IMR-90 (cell line): ENCODE measurements at regions not wholly inside any gene's neighbourhood (a gene's known extent, or its start where the extent isn't known, plus 50 kb on each side); places are given as distances from the start of the nearest gene placed in this dataset.

Experiments used
- CEBPB ChIP-seq: IDR thresholded peaks from 2 replicates; pipeline ENCODE4 v1.6.1; 2012; ENCODE audit warnings: low read depth, low read length, improper control_type of control experiment
- CHD1 ChIP-seq: IDR thresholded peaks from 2 replicates; pipeline ENCODE4 v1.6.1; 2012; ENCODE audit warnings: low read depth, low read length, improper control_type of control experiment
- CTCF ChIP-seq: conservative IDR thresholded peaks from 2 replicates; pipeline ENCODE4 v1.5.1; 2012; ENCODE audit warnings: mild to moderate bottlenecking, low read depth, low read length, improper control_type of control experiment
- FOS ChIP-seq: fragments of 150-350 bp; IDR thresholded peaks from 2 replicates; pipeline ENCODE4 v1.6.1; 2016; ENCODE audit warnings: low read depth, low read length
- MAFK ChIP-seq: IDR thresholded peaks from 2 replicates; pipeline ENCODE4 v1.6.1; 2012; ENCODE audit warnings: low read depth, low read length, improper control_type of control experiment
- POLR2A ChIP-seq: IDR thresholded peaks from 2 replicates; pipeline ENCODE4 v1.6.1; 2012; ENCODE audit warnings: mild to moderate bottlenecking, low read depth, low read length
- RAD21 ChIP-seq: IDR thresholded peaks from 2 replicates; pipeline ENCODE4 v1.6.1; 2012; ENCODE audit warnings: low read length, improper control_type of control experiment
- RFX5 ChIP-seq: IDR thresholded peaks from 2 replicates; pipeline ENCODE4 v1.8.0; 2012; ENCODE audit warnings: low read depth, mild to moderate bottlenecking, low read length, moderate library complexity
- SMC3 ChIP-seq: fragments of 150-350 bp; IDR thresholded peaks from 2 replicates; pipeline ENCODE4 v1.6.1; 2016; ENCODE audit warnings: low read depth, mild to moderate bottlenecking, antibody characterized with exemption, low read length, moderate library complexity
- TF ChIP-seq, protein P1 (sequence below): fragments of 150-350 bp; IDR thresholded peaks from 2 replicates; pipeline ENCODE4 v1.6.1; 2016; ENCODE audit warnings: low read depth, mild to moderate bottlenecking, low read length, moderate library complexity, borderline replicate concordance

DNA sequence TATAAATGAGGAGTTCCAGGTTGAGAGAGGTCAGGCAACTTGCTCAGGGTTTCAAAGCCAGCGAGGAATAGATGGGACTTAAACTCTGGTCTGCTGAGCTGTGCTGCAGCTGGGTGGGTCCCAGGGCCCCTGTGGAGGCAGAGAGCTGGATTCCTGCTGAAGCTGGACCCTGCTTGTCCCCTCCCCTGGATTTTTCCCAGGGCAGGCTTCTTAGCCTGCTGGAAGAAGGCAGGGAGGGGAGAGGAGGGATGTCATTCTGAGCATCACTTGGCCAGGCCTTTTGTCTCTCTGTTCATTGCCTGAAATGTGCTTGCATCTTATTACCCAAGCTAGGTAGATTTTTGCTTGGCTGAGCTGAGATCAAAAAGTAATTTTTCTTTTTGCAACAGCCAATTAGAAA lies 133.7 kb downstream of the DHX35 start:
- TF ChIP-seq MAFK, result no peak
- TF ChIP-seq CTCF, result no peak
- TF ChIP-seq POLR2A, result no peak
- no peak for TF ChIP-seq CEBPB
- no peak for TF ChIP-seq RFX5
- TF ChIP-seq RAD21, result no peak
- TF ChIP-seq FOS, result no peak
- TF ChIP-seq, protein P1, sequence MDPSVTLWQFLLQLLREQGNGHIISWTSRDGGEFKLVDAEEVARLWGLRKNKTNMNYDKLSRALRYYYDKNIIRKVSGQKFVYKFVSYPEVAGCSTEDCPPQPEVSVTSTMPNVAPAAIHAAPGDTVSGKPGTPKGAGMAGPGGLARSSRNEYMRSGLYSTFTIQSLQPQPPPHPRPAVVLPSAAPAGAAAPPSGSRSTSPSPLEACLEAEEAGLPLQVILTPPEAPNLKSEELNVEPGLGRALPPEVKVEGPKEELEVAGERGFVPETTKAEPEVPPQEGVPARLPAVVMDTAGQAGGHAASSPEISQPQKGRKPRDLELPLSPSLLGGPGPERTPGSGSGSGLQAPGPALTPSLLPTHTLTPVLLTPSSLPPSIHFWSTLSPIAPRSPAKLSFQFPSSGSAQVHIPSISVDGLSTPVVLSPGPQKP, result no peak
- TF ChIP-seq SMC3, result no peak
- no peak for TF ChIP-seq CHD1
